ENCODE measurements at regions not wholly inside any gene's neighbourhood (a gene's known extent, or its start where the extent isn't known, plus 50 kb on each side); places are given as distances from the start of the nearest gene placed in this dataset.

GRCh38 chr14:89641495-89642175, 224.6 kb upstream of the FOXN3 start:
- DNase-seq (ENCODE audit: low read depth), result no peak
- no peak for TF ChIP-seq CTCF (IDR thresholded peaks at IDR 0.05; ENCODE audit: insufficient read depth, low read depth, low read length)
- no peak overlapping the region for H3K4me3 ChIP-seq (ENCODE audit: low read depth, low read length)

- no peak overlapping the region for H3K4me3 ChIP-seq (ENCODE audit: low read depth, low read length)
- no peak for TF ChIP-seq CTCF (IDR thresholded peaks at IDR 0.05; ENCODE audit: insufficient read depth, low read depth, low read length)
- no peak for DNase-seq (ENCODE audit: low read depth)
Observed at GRCh38 chr14:89640141-89640540, 223.1 kb upstream of the FOXN3 start.

GRCh38 chr14:89639687-89640086, 222.7 kb upstream of the FOXN3 start:
- no peak overlapping the region for H3K4me3 ChIP-seq (ENCODE audit: low read depth, low read length)
- TF ChIP-seq CTCF (IDR thresholded peaks at IDR 0.05; ENCODE audit: insufficient read depth, low read depth, low read length), result no peak
- no peak for DNase-seq (ENCODE audit: low read depth)

- H3K4me3 ChIP-seq (ENCODE audit: low read depth, low read length), result no peak overlapping the region
- TF ChIP-seq CTCF (IDR thresholded peaks at IDR 0.05; ENCODE audit: insufficient read depth, low read depth, low read length), result no peak
- no peak for DNase-seq (ENCODE audit: low read depth)
Observed at GRCh38 chr14:89638891-89639290, 221.9 kb upstream of the FOXN3 start.

GRCh38 chr14:89637581-89637980, 220.5 kb upstream of the FOXN3 start:
- DNase-seq (ENCODE audit: low read depth), result no peak
- no peak overlapping the region for H3K4me3 ChIP-seq (ENCODE audit: low read depth, low read length)
- no peak for TF ChIP-seq CTCF (IDR thresholded peaks at IDR 0.05; ENCODE audit: insufficient read depth, low read depth, low read length)

- H3K4me3 ChIP-seq (ENCODE audit: low read depth, low read length), result no peak overlapping the region
- DNase-seq (ENCODE audit: low read depth), result peak; percentile 55
- no peak for TF ChIP-seq CTCF (IDR thresholded peaks at IDR 0.05; ENCODE audit: insufficient read depth, low read depth, low read length)
Observed at GRCh38 chr14:89635615-89636014, 218.6 kb upstream of the FOXN3 start.

- TF ChIP-seq CTCF (IDR thresholded peaks at IDR 0.05; ENCODE audit: insufficient read depth, low read depth, low read length), result no peak
- DNase-seq (ENCODE audit: low read depth), result no peak
- no peak overlapping the region for H3K4me3 ChIP-seq (ENCODE audit: low read depth, low read length)
Observed at GRCh38 chr14:89634037-89634436, 217.0 kb upstream of the FOXN3 start.

All from fibroblast of villous mesenchyme (primary cell).